Mesenteric fat pad (tissue), 1 donor: ENCODE measurements at regions not wholly inside any gene's neighbourhood (a gene's known extent, or its start where the extent isn't known, plus 50 kb on each side); places are given as distances from the start of the nearest gene placed in this dataset.

Source experiments
- DNase-seq: peaks from one replicate; pipeline ENCODE4 v3.0.0-alpha.2; 2020; ENCODE audit warnings: low spot score
- donor health status: DM: yes; HTN: yes; CAD: no.

- DNase-seq = no peak
These were observed 934.6 kb downstream of the TUSC7 start for GRCh38 chr3:117644203-117644602.

GRCh38 chr3:117645561-117646242 lies 936.1 kb downstream of the TUSC7 start:
- no peak for DNase-seq

- no peak for DNase-seq
These were observed 937.9 kb downstream of the TUSC7 start for GRCh38 chr3:117647435-117647834.

- no peak for DNase-seq
These were observed 941.7 kb downstream of the TUSC7 start for GRCh38 chr3:117651246-117651645.

- DNase-seq = no peak
These were observed 946.8 kb downstream of the TUSC7 start for GRCh38 chr3:117656391-117656790.

GRCh38 chr3:117657278-117657677 lies 947.7 kb downstream of the TUSC7 start:
- DNase-seq = no peak

GRCh38 chr3:117660941-117661817 lies 951.6 kb downstream of the TUSC7 start:
- no peak for DNase-seq

- no peak for DNase-seq
These were observed 952.2 kb downstream of the TUSC7 start for GRCh38 chr3:117661818-117662095.

- DNase-seq = no peak
These were observed 955.7 kb downstream of the TUSC7 start for GRCh38 chr3:117665296-117665695.

- DNase-seq = no peak
These were observed 956.7 kb downstream of the TUSC7 start for GRCh38 chr3:117666325-117666724.

- DNase-seq = no peak
These were observed 957.2 kb downstream of the TUSC7 start for GRCh38 chr3:117666812-117667211.

- no peak for DNase-seq
These were observed 960.2 kb downstream of the TUSC7 start for GRCh38 chr3:117669774-117670173.

- no peak for DNase-seq
These were observed 962.2 kb downstream of the TUSC7 start for GRCh38 chr3:117671722-117672318.

- no peak for DNase-seq
These were observed 964.7 kb downstream of the TUSC7 start for GRCh38 chr3:117674321-117674720.

- DNase-seq = no peak
These were observed 972.0 kb downstream of the TUSC7 start for GRCh38 chr3:117681619-117682018.

GRCh38 chr3:117687096-117687495 lies 977.5 kb downstream of the TUSC7 start:
- DNase-seq = no peak

GRCh38 chr3:117688583-117688982 lies 979.0 kb downstream of the TUSC7 start:
- DNase-seq = no peak

- no peak for DNase-seq
These were observed 981.9 kb downstream of the TUSC7 start for GRCh38 chr3:117691526-117691925.

GRCh38 chr3:117692416-117692995 lies 982.9 kb downstream of the TUSC7 start:
- no peak for DNase-seq

GRCh38 chr3:117695321-117695720 lies 985.7 kb downstream of the TUSC7 start:
- no peak for DNase-seq

- no peak for DNase-seq
These were observed 986.5 kb downstream of the TUSC7 start for GRCh38 chr3:117695871-117696645.
